GF-D8 (cell line): ENCODE measurements at regions not wholly inside any gene's neighbourhood (a gene's known extent, or its start where the extent isn't known, plus 50 kb on each side); places are given as distances from the start of the nearest gene placed in this dataset.

Source experiments
- DNase-seq: peaks from one replicate; lab custom pipeline; 2025; lab: John Stamatoyannopoulos, UW

DNA sequence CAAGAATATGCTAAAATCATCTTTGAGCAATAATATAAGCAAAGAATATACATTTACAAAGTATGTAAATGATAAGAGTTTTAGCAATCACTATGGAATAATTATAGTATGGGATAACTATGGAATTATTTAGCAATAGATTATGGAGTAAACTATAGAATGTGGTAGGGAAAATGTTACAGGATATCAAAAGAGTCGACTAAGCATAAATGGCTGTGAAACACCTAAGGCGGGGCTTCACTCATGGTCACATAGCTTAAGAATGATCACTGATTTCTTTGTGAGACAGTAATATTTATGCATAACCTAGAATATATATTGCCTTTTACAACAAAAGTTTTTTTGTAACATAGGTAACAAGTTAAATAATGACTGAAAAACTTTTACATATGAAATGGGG is 2049.7 kb downstream of the ARAP2 start:
- no peak for DNase-seq

DNA sequence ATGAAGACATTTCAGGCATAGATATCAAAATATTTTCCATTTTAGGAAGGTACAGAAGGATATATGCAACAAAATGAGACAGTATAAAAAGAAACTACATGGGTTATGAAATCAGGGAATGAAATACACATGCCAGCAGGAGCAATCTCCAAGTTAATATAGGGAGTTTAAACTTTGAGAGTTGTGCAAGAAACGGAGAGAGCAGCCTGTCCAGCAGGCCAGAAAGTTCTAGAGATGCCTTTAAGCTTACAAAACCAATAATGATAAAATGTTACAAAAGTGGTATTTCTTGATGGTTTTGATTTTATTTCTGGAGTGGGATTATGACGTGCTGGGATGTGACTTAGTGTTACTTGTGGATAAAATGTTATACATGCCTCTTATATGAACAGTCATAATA is 2047.9 kb downstream of the ARAP2 start:
- no peak for DNase-seq

DNA sequence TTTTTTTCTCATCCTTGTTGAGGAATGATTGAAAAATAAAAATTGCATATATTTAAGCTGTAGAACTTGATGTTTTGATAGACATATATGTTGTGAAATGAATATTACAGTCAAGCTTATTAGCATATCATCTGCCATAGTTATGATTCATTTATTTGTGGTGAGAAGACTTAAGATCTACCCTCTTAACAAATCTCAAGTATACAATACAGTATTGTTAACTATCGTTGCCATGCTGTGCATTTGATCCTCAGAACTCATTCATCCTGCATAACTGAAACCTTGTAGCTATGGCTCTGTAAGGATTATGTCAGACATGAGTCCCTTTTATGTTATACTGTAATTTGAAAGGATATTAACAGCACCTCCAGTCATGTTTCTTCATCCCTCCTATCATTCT is 2045.3 kb downstream of the ARAP2 start:
- DNase-seq = no peak

DNA sequence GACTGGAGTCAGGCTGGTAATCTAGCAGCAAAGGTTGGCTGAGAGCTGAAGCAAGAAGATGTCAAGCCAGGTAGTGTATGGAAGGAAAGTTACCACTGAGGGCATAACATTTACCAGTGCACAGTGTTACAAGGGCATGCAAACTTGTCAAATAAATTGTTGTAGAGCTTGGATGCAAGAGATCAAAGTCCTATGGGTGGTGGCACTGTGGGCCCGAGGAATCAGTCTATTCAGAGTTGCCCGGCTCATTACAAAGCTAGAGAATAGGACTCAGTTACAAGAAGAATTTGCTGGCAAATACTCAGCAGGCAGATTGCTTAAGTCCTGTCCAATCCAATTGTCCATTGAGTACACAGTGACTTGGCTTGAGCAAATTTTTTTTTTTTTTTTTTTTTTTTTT is 2043.8 kb downstream of the ARAP2 start:
- DNase-seq = no peak

DNA sequence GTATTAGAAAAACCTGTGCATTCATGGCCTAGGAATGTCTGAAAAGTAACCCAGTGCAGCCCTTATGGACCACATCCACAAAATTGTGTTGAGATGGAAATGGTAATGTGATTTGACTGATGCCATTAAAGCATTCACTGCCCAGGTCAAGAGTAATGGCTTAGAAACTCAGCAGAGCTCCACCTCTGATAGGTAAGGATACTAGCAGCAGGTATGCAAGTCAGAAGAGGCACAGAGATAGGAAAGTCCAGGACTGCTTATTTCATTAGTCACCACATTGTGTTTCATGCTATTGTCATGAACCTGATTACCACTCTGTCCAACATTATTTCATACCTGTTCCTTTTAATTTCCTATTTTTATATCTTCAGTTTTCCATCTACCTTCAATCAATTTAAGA is 2042.2 kb downstream of the ARAP2 start:
- DNase-seq = no peak

DNA sequence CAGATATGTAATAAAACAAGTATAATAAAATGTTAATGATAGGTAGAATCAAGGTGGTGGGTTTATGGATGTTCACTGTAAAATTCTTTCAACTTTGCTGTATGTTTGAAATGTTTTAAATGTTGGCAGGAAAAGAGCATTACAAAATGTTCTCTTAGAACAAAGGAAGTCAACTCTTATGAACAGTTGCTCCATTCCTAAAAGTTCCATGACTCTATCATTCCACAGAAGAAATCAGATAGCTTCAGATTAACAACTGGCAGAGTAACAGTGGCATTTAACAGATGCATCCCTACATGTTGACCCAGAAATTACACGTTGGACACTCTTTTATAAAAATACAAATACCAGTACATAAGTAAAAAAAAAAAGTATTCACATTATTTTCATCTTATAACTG is 2023.7 kb downstream of the ARAP2 start:
- no peak for DNase-seq

DNA sequence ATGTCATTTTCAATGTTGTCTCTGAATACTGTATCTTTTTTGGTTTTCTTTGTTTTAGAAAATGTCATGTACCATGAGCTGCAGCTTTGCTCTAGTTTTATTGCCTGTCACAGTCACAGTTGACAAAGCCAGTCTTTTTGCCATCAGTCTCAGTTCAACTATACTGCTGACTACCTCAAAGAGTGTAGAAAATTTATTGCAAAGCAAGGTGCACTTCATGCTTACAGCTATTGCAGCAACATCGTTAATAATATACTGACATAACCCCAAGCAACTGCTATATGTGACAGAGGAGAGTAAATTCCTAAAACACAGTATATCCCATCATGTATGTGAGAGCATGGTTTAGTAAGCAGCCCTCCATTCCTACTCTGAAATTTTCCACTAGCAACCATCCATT is 2022.3 kb downstream of the ARAP2 start:
- no peak for DNase-seq

DNA sequence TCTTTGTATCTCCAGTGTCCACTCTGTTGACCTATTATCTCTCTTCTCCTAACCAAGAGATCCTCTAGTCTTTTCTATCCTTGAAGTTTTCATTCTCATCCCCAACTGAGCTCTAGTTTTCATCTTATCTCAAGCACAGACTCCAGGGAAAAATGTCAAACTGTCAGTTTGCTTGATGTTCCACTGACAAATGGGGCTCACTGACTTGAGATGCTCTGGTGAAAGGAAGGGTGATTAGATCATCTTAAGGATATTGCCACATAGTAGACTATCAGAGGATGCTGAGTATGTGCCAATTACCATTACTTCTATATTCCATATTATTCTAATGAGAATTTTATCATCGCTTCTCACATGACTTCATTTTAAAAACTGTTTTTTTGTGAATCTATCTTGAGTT is 2008.2 kb downstream of the ARAP2 start:
- DNase-seq = no peak

DNA sequence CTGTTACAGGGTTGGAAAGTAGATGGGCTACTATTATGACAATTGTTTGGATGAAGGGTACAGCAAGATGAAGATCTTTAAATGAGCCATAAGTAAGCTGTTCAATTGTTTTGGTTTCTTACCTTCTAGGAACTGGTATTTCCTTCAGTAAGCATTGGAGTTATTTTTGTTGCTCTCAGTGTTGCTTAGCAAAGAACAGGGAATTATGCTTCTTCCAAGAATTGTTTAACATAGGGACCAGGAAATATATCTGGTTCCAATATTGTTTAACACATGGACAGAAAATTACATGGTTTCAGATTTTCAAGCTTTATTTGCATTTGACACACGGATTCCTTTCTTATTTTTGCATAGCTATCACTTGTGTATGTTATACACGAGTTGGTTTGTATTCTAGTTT is 1999.0 kb downstream of the ARAP2 start:
- no peak for DNase-seq

DNA sequence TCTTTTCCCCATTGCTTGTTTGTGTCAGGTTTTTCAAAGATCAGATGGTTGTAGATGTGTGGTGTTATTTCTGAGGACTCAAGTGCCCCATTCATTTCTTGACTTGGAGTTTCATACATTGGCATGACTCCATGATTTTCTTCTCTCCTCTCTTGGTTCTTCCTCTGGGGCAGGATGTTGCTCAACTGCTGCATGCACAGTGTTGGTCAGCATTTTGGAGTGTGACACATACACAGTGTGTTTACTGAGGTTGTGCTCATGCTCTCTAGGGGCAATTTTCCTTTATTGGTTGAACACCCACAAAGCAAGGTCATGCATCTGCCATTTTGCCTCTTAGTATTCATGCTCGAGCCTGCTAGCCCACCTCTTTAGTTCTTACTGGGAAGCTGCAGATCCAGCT is 1993.8 kb downstream of the ARAP2 start:
- DNase-seq = no peak

DNA sequence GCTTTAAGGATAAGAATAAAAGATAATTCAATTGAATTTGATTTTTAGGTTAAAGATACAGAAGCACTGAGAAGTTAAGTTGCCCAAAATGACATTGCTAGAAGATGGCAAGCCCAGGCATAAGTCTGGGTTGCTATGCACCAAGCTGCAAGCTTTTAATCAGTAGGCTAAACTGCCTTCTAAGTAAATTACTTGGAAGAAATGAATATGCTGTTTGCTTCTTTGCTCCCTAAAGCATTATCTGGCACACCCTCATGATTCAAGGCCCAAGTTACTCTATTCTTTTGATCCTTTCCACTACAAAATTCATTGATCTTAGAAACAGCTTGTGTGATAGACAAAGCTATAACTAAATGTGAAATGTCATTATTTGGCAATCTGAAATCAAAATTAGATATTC is 1991.1 kb downstream of the ARAP2 start:
- DNase-seq = no peak

DNA sequence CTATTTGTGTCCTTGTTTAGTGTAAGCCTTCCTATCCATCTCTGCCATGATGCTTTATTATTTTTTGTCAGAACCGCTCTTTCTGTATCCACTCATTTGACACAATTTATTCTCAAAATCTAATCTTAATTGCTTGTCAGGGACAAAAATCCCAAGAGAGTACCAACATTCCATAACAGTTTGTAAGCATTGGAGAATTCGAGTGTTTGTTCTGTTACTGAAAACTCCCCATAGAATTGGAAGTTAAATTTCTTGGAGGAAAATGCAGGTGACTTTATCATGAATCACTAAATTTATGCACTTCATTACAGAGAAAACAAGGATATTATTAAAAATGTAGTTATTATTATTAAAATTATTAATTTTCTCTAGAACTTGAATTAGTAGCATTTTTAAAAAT is 1986.1 kb downstream of the ARAP2 start:
- DNase-seq = no peak

DNA sequence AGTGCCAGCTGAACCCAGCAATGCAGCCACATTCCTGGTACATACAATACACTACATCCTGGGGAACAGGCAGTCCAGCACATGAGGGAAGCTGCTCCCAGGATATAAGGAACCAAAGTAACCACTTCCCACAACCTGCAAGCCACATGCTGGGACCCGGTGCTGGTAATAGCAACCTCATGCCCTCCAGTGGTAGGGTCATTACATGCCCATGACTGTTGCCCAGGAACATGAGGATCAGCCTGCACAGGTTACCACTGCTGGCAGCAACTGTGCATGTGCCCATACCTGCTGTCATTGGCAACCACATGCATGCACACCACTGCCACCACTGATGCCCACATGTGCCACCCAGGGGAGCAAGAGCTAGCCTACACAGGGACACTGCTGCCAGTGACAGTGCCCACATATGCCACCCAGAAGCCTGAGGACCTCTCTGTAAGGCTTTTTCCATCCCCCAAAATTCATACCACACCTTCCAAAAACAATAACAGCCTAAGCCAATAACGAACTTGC is 1982.5 kb downstream of the ARAP2 start:
- no peak for DNase-seq

DNA sequence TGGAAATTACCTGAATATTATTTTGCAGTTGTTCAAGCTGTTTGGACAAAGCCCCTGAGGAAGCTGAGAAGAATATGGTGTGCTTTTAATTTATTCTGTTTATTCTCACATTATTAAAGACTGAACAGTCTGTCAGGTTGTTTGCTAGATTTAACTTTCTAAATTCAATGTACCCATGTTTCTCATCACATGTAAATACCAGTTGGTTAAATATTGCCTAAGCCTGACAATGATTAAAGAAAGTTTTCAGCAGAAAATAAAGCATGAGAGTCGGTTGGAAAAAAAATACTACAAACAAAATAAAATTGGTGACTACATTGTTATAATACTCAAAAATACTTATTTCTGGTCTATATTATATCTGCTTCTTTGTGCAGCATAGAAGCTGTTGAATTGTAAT is 1974.7 kb downstream of the ARAP2 start:
- DNase-seq = no peak

DNA sequence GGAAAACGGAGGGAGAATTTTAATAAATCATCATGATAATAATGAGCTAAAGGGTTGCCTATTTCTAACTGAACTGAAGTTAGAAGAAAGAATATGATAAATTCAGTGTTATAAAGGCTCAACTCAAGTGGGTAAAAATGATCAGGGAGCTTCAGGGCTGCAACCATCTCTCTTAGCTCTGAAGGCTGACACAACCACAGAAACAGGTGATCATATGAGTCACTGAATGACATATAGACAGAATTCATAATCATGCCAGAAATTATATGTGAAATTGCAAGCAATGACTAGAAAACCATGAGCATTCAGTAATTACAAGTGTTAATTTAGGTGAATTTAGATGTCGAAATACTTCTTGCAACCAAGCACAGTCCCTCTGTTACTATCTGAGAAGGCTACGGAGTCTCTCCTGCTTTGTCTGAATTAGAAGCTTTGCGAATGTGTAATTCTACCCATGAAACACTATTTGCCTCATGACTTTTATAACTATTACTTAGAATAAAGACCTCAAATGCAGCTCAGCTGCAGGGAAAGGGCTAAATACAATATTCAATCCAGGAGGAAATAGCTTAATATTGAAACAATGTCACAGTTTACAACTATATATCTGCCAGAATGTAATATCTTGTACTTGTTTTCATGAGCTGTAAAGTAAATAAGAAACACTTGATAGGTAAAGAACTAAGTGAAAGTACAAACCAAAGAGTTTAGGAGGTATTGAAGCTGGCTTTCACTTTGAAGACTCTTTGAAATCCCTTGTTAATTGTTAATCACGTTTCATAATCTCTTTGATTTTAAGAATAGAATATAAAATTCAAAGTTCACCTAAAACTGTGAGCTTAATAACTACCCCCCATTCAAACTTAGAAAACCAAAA is 1972.6 kb downstream of the ARAP2 start:
- DNase-seq = no peak

DNA sequence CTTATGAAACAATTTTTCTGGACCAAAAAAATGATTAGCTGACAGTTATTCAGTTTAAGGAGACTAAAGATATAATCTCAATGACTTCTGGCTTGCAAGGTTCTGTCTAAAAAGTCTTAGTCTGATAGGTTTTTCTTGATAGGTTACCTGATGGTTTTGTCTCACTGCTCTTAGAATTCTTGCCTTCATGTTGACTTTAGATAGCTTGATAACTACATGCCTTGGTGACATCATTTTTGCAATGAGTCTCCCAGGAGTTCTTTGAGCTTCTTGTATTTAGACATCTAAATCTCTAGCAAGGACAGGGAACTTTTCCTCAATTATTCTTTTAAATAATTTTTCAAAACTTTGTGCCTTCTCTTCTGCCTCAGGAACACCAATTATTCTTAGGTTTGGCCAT is 1965.3 kb downstream of the ARAP2 start:
- no peak for DNase-seq

DNA sequence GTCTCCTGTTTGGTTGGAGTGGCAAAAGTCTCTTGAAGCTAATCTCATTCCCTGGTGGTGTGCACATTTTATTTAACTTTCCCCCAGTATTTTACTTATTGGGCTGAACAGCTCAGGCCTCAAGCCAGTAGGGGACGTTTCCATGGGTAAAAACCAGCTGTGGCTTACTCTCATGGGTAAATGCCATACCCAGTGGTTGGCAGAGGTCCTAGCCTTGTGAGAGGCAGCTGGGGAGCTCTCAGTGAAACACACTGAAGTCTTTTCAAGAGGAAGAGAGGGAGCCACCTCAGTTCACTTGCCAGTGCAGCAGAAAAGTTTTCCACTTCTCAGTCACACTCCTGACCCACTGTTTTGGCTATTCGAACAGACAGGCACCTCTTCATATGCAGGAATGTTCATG is 1964.2 kb downstream of the ARAP2 start:
- no peak for DNase-seq

DNA sequence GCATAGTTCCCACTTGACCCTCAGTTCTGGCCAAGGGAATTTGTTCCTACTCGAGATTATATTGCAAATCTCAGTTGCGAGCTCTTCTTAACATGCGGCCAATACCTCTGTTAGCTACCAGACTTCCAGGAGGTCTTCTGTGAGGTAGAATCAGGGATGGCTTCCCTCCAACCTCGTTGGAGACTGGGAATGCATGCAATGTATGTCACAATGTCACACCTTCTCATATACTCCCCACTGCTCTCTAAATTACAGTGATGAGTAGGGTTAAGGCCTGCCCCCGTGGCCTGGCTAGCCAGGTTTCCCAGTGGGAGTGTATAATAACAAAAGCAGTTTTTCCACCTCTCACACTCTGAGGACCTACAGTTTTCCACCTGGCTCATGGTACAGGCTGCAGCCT is 1962.5 kb downstream of the ARAP2 start:
- DNase-seq = no peak

DNA sequence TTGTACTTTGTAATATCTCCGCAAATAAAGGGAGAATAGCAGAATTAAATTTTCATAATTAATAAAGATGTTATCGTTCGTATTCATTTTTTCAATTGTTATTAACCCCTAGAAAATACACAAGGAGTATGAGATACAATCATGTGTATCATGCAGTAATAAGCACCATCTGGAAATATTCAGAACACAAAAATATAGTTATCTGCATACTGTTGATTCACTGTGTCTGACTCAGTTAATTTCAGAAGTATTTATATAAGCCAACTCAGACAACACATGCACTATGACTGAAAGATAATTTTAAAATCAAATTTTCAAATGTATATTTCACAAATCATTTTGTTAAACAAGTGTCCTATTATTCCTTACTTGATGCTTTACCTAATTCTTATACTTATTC is 1954.8 kb downstream of the ARAP2 start:
- no peak for DNase-seq

DNA sequence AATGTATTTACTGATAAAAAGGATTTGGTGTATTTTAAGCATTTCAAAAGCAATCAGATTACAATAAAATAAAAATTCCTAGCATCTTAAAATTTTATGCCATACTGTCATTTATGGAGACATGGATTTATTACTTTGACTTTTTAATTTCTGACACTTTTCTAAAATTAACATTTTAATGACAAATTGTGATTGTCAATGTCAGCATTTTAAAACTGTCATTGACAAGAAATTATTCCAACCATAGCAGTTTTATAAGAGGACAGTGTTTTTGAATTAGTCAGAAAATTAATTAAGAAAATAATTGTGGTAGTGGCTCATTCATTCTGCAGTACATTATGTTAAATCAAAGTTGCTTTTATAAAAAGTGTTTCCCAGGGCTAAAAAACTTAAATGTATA is 1954.4 kb downstream of the ARAP2 start:
- no peak for DNase-seq

DNA sequence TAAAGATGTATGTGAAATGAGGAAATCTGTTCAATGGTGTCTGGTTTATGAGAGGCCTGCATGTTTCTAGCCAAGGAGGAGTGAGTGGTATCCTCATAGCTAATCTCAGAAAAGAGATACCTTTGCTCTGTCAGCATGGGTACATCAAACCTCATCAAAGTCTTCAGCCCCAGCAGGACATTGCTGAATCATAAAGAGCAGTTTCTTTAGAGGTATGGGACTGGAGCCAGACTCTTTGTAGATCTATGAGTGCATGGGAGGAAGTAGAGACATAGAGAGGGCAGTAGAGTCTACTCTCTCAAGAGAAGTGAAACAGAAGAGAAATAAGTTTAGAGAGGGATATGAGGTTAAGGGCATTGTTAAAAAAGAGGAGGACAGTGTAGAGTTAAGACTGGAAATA is 1950.9 kb downstream of the ARAP2 start:
- no peak for DNase-seq

DNA sequence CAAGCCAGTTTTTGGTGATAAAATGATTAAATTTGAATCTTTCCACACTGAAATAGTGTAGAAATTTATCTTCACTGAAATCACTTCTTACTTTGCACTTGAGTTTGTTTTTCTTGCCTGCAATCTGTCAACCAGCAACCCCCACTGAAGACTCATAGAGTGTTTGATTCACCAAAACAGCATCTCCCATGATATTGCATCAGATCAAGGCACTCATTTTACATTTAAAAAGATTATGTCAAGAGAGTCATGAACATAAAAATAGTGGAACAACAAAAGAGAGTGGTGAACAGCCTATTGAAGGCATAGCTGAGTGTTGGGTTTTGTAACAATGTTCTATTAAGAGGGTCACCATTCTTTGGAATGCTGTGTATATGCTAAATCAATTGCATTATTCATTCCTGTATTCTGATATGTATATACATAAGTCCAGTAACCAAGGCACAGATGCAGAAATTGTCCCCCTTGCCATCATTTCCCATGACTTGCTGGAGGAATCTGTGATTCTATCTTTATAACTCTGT is 1934.9 kb downstream of the ARAP2 start:
- no peak for DNase-seq

DNA sequence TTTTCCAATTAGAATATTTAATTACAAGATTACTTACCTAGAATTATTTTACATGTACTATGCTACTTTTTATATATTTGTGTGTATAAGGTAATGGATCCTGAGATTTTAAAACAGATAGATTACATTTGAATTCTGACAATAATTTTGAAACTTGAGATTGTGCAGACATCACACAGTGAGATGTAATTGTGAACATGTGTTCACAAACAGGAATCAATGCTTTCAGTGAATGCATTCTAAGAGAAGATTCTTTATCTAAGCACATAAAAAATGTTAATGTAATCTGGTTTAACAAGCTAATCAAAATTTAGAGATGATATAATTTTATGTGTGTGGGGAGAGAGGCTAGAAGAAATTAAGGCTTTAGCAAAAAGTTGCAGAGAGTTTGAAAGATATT is 1925.5 kb downstream of the ARAP2 start:
- no peak for DNase-seq
